Hepatocyte (in vitro differentiated cells): ENCODE measurements at regions not wholly inside any gene's neighbourhood (a gene's known extent, or its start where the extent isn't known, plus 50 kb on each side); places are given as distances from the start of the nearest gene placed in this dataset.

Experiments
- DNase-seq: peaks from one replicate; pipeline ENCODE4 v3.0.0-alpha.2; 2016; ENCODE audit warnings: low spot score
- H2AFZ ChIP-seq: fragments of 200-600 bp; sonication (generic); 2 replicates; pipeline ENCODE4 v1.6.0; 2016; ENCODE audit warnings: antibody characterized with exemption, mild to moderate bottlenecking
- H3K27ac ChIP-seq: fragments of 200-600 bp; sonication (generic); 2 replicates; pipeline ENCODE4 v1.5.1; 2016; ENCODE audit warnings: mild to moderate bottlenecking
- H3K27me3 ChIP-seq: fragments of 200-600 bp; sonication (generic); 2 replicates; pipeline ENCODE4 v1.6.1; 2016
- H3K36me3 ChIP-seq: fragments of 200-600 bp; sonication (generic); replicated peaks from 2 replicates; pipeline ENCODE4 v1.5.1; 2016; ENCODE audit warnings: low read depth; ENCODE audit not compliant: insufficient read depth
- H3K4me1 ChIP-seq: fragments of 200-600 bp; sonication (generic); 2 replicates; pipeline ENCODE4 v1.5.1; 2016; ENCODE audit warnings: mild to moderate bottlenecking, moderate library complexity; ENCODE audit not compliant: insufficient read depth
- H3K4me2 ChIP-seq: fragments of 200-600 bp; sonication (generic); 2 replicates; pipeline ENCODE4 v1.6.0; 2016
- H3K4me3 ChIP-seq: fragments of 200-600 bp; sonication (generic); 2 replicates; pipeline ENCODE4 v1.5.1; 2016; ENCODE audit warnings: mild to moderate bottlenecking
- H3K79me2 ChIP-seq: fragments of 200-600 bp; sonication (generic); 2 replicates; pipeline ENCODE4 v1.6.0; 2017; ENCODE audit warnings: mild to moderate bottlenecking
- H3K9me2 ChIP-seq: fragments of 200-600 bp; sonication (generic); replicated peaks from 2 replicates; pipeline ENCODE4 v1.6.0; 2017; ENCODE audit warnings: mild to moderate bottlenecking; ENCODE audit not compliant: insufficient read depth
- H3K9me3 ChIP-seq: fragments of 200-600 bp; sonication (generic); 2 replicates; pipeline ENCODE4 v1.5.1; 2016; ENCODE audit warnings: low read depth, mild to moderate bottlenecking
- H4K20me1 ChIP-seq: fragments of 200-600 bp; sonication (generic); 2 replicates; pipeline ENCODE4 v1.6.0; 2016; ENCODE audit warnings: mild to moderate bottlenecking; ENCODE audit not compliant: insufficient read depth, poor library complexity, severe bottlenecking
- CTCF ChIP-seq: fragments of 200-600 bp; sonication (generic); IDR thresholded peaks from 2 replicates; pipeline ENCODE4 v1.5.1; 2016; ENCODE audit warnings: antibody characterized with exemption, mild to moderate bottlenecking; ENCODE audit not compliant: poor library complexity
- EZH2 ChIP-seq: fragments of 200-600 bp; sonication (generic); IDR thresholded peaks from 2 replicates; pipeline ENCODE4 v1.6.1; 2016; ENCODE audit warnings: antibody characterized with exemption, mild to moderate bottlenecking, borderline replicate concordance
- EZH2phosphoT487 ChIP-seq: fragments of 200-600 bp; sonication (generic); IDR thresholded peaks from one replicate; pipeline ENCODE4 v1.6.1; 2018; ENCODE audit warnings: antibody characterized with exemption, mild to moderate bottlenecking, low read depth, moderate library complexity; ENCODE audit not compliant: unreplicated experiment, severe bottlenecking
- WGBS: methylation state at CpG from one replicate; pipeline ENCODE4 v1.1.6; 2016; ENCODE audit warnings: low lambda C conversion rate; ENCODE audit errors: missing lambda C conversion rate; 5-methylcytosine and 5-hydroxymethylcytosine counted together

- no peak for DNase-seq
- 91% methylated on average over 4 of the region's 4 CpGs for WGBS
- no peak for TF ChIP-seq CTCF
- no peak for TF ChIP-seq EZH2phosphoT487
- no peak for TF ChIP-seq EZH2
Observed at GRCh38 chr5:103354446-103354845, 95.9 kb downstream of the MACIR start.

GRCh38 chr5:103353581-103353980 lies 95.0 kb downstream of the MACIR start:
- no peak for TF ChIP-seq EZH2phosphoT487
- no peak for TF ChIP-seq CTCF
- TF ChIP-seq EZH2 = no peak
- Histone ChIP-seq H3K4me2 (no peak overlapping the region), H3K36me3 (no peaks in the 10 kb centered on the region), H2AFZ (no peak overlapping the region), H3K9me3 (no peaks in the 10 kb centered on the region), H3K9me2 (no peaks in the 10 kb centered on the region), H3K27ac (no peak overlapping the region), H3K79me2 (no peaks in the 10 kb centered on the region), H3K4me1 (peaks cover 3% of the 10 kb centered on the region), H4K20me1 (no peaks in the 10 kb centered on the region), H3K27me3 (no peaks in the 10 kb centered on the region), H3K4me3 (no peak overlapping the region)
- no peak for DNase-seq
- 91% methylated on average over 1 of the region's 1 CpG for WGBS

More at GRCh38 chr5:103354446-103354845, 95.9 kb downstream of the MACIR start:
- no peak overlapping the region for H2AFZ ChIP-seq
- H3K9me2 ChIP-seq = no peaks in the 10 kb centered on the region
- no peaks in the 10 kb centered on the region for H3K79me2 ChIP-seq
- H3K4me2 ChIP-seq = no peak overlapping the region
- no peak overlapping the region for H3K4me3 ChIP-seq
- no peaks in the 10 kb centered on the region for H4K20me1 ChIP-seq
- no peaks in the 10 kb centered on the region for H3K9me3 ChIP-seq
- no peaks in the 10 kb centered on the region for H3K36me3 ChIP-seq
- H3K4me1 ChIP-seq = peaks cover 4% of the 10 kb centered on the region
- H3K27me3 ChIP-seq = no peaks in the 10 kb centered on the region
- H3K27ac ChIP-seq = no peak overlapping the region

- Histone ChIP-seq H4K20me1 (no peaks in the 10 kb centered on the region), H3K36me3 (no peaks in the 10 kb centered on the region), H3K4me2 (peak overlapping the region; percentile 33), H3K9me3 (no peaks in the 10 kb centered on the region), H3K27ac (peak overlapping the region; percentile 77), H3K79me2 (no peaks in the 10 kb centered on the region), H2AFZ (no peak overlapping the region), H3K4me1 (peaks cover 14% of the 10 kb centered on the region), H3K27me3 (no peaks in the 10 kb centered on the region), H3K9me2 (no peaks in the 10 kb centered on the region), H3K4me3 (no peak overlapping the region)
- no peak for TF ChIP-seq EZH2phosphoT487
- TF ChIP-seq CTCF = no peak
- TF ChIP-seq EZH2 = no peak
- DNase-seq = peak; percentile 44
- 48% methylated on average over 4 of the region's 4 CpGs for WGBS
Observed at GRCh38 chr5:103347716-103348423, 89.3 kb downstream of the MACIR start.
